Smooth muscle cell (in vitro differentiated cells): ENCODE measurements at regions not wholly inside any gene's neighbourhood (a gene's known extent, or its start where the extent isn't known, plus 50 kb on each side); places are given as distances from the start of the nearest gene placed in this dataset.

ENCODE experiments used
- DNase-seq: peaks from one replicate; lab custom pipeline; 2025; ENCODE audit not compliant: unreplicated experiment; lab: John Stamatoyannopoulos, UW
- H2AFZ ChIP-seq: fragments of 200-600 bp; sonication (generic); 2 replicates; pipeline ENCODE4 v1.6.0; 2016; ENCODE audit warnings: antibody characterized with exemption, low read depth, mild to moderate bottlenecking
- H3F3A ChIP-seq: fragments of 200-600 bp; sonication (generic); 2 replicates; pipeline ENCODE4 v1.6.0; 2017; ENCODE audit warnings: antibody characterized with exemption, low read depth
- H3K27ac ChIP-seq: fragments of 200-600 bp; sonication (generic); 2 replicates; pipeline ENCODE4 v1.5.1; 2016; ENCODE audit warnings: low read depth, mild to moderate bottlenecking
- H3K27me3 ChIP-seq: fragments of 200-600 bp; sonication (generic); 2 replicates; pipeline ENCODE4 v1.6.1; 2016; ENCODE audit warnings: low read depth, mild to moderate bottlenecking
- H3K36me3 ChIP-seq: fragments of 200-600 bp; sonication (generic); 2 replicates; pipeline ENCODE4 v1.5.1; 2016; ENCODE audit warnings: low read depth
- H3K4me1 ChIP-seq: fragments of 200-600 bp; sonication (generic); 2 replicates; pipeline ENCODE4 v1.5.1; 2016; ENCODE audit warnings: low read depth
- H3K4me2 ChIP-seq: fragments of 200-600 bp; sonication (generic); 2 replicates; pipeline ENCODE4 v1.6.0; 2016; ENCODE audit warnings: mild to moderate bottlenecking
- H3K4me3 ChIP-seq: fragments of 200-600 bp; sonication (generic); 2 replicates; pipeline ENCODE4 v1.5.1; 2016; ENCODE audit warnings: mild to moderate bottlenecking
- H3K79me2 ChIP-seq: fragments of 200-600 bp; sonication (generic); 2 replicates; pipeline ENCODE4 v1.6.0; 2016; ENCODE audit warnings: low read depth, mild to moderate bottlenecking
- H3K9ac ChIP-seq: fragments of 200-600 bp; sonication (generic); 2 replicates; pipeline ENCODE4 v1.6.0; 2016; ENCODE audit warnings: low read depth
- H3K9me3 ChIP-seq: fragments of 200-600 bp; sonication (generic); replicated peaks from 2 replicates; pipeline ENCODE4 v1.5.1; 2016; ENCODE audit warnings: low read depth
- H4K20me1 ChIP-seq: fragments of 200-600 bp; sonication (generic); 2 replicates; pipeline ENCODE4 v1.6.0; 2016; ENCODE audit warnings: low read depth
- WGBS: methylation state at CpG from one replicate; pipeline ENCODE4 v1.1.7; 2016; ENCODE audit warnings: low lambda C conversion rate; 5-methylcytosine and 5-hydroxymethylcytosine counted together
- TF ChIP-seq, protein P1 (sequence below): fragments of 200-600 bp; sonication (generic); IDR thresholded peaks from 2 replicates; pipeline ENCODE4 v1.5.1; 2017; ENCODE audit warnings: borderline replicate concordance, mild to moderate bottlenecking, antibody characterized with exemption; ENCODE audit not compliant: insufficient read depth, poor library complexity, severe bottlenecking

DNA sequence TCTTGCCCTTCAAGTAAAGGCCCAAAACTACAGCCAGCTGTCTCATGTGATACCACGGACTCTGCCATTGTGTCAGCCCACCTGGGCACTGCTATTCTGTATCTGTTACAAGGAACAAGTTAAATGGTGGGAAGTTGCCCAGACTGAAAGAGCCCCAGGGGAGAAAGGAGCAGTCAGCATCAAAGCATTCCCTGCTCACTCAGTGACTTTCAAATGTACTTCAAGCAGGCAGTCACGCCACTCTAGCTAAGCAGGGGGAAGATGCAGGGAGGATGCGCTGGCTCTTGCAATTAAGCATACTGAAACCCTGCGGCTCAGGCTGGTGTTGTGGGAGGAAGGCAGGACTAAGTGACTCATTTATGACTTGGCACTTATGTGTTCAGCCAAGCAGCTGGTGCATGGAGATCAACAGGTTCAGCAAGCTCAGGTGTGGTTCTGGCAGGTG lies 1249.6 kb downstream of the TYW1 start:
- Histone ChIP-seq H3K36me3 (no peaks in the 10 kb centered on the region), H3K4me3 (no peak overlapping the region), H3F3A (no peaks in the 10 kb centered on the region), H4K20me1 (no peaks in the 10 kb centered on the region), H3K9me3 (no peaks in the 10 kb centered on the region), H2AFZ (no peak overlapping the region), H3K27ac (peak overlapping the region; percentile 93), H3K9ac (peak overlapping the region; percentile 87), H3K27me3 (no peaks in the 10 kb centered on the region), H3K4me2 (peak overlapping the region; percentile 44), H3K79me2 (no peaks in the 10 kb centered on the region), H3K4me1 (no peaks in the 10 kb centered on the region)
- TF ChIP-seq, protein P1, sequence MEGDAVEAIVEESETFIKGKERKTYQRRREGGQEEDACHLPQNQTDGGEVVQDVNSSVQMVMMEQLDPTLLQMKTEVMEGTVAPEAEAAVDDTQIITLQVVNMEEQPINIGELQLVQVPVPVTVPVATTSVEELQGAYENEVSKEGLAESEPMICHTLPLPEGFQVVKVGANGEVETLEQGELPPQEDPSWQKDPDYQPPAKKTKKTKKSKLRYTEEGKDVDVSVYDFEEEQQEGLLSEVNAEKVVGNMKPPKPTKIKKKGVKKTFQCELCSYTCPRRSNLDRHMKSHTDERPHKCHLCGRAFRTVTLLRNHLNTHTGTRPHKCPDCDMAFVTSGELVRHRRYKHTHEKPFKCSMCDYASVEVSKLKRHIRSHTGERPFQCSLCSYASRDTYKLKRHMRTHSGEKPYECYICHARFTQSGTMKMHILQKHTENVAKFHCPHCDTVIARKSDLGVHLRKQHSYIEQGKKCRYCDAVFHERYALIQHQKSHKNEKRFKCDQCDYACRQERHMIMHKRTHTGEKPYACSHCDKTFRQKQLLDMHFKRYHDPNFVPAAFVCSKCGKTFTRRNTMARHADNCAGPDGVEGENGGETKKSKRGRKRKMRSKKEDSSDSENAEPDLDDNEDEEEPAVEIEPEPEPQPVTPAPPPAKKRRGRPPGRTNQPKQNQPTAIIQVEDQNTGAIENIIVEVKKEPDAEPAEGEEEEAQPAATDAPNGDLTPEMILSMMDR, result no peak
- DNase-seq, result no peak
- 2% methylated on average over 4 of the region's 4 CpGs for WGBS

- no peak overlapping the region for H3K4me3 ChIP-seq
- no peaks in the 10 kb centered on the region for H3K4me1 ChIP-seq
- no peaks in the 10 kb centered on the region for H3K79me2 ChIP-seq
- no peaks in the 10 kb centered on the region for H3K36me3 ChIP-seq
- TF ChIP-seq, protein P1, result no peak
- H3K9ac ChIP-seq, result peak overlapping the region; percentile 7
- H3K27ac ChIP-seq, result peak overlapping the region; percentile 93
- H3K9me3 ChIP-seq, result no peaks in the 10 kb centered on the region
- no peak for DNase-seq
- H3K27me3 ChIP-seq, result no peaks in the 10 kb centered on the region
- H3F3A ChIP-seq, result no peaks in the 10 kb centered on the region
- WGBS, result 84% methylated on average over 7 of the region's 7 CpGs
- no peak overlapping the region for H3K4me2 ChIP-seq
- H4K20me1 ChIP-seq, result no peaks in the 10 kb centered on the region
- H2AFZ ChIP-seq, result no peak overlapping the region
Measured at GRCh38 chr7:68247126-68247525, 1250.5 kb downstream of the TYW1 start.

DNA sequence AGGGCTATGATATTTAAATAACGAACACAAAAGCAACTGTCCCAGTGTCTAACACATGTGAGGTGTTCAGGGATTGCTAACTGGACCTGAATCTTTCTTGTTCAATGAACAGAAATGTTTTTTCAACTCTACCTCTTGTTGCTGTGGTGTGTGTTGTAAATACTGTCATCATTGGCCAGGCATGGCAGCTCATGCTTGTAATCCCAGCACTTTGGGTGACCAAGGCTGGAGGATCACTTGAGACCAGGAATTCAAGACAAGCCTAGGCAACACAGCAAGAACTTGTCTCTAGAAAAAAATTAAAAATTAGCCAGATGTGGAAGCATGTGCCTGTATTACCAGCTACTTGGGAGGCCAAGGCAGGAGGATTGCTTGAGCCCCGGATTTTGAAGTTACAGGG lies 1250.9 kb downstream of the TYW1 start:
- Histone ChIP-seq H2AFZ (no peak overlapping the region), H3K27me3 (no peaks in the 10 kb centered on the region), H3K36me3 (no peaks in the 10 kb centered on the region), H3K27ac (peak overlapping the region; percentile 93), H3K4me3 (no peak overlapping the region), H3K9ac (peak overlapping the region; percentile 7), H3K4me2 (no peak overlapping the region), H3F3A (no peaks in the 10 kb centered on the region), H3K4me1 (no peaks in the 10 kb centered on the region), H3K9me3 (no peaks in the 10 kb centered on the region), H4K20me1 (no peaks in the 10 kb centered on the region), H3K79me2 (no peaks in the 10 kb centered on the region)
- 85% methylated on average over 2 of the region's 2 CpGs for WGBS
- DNase-seq, result no peak
- TF ChIP-seq, protein P1, result no peak

DNA sequence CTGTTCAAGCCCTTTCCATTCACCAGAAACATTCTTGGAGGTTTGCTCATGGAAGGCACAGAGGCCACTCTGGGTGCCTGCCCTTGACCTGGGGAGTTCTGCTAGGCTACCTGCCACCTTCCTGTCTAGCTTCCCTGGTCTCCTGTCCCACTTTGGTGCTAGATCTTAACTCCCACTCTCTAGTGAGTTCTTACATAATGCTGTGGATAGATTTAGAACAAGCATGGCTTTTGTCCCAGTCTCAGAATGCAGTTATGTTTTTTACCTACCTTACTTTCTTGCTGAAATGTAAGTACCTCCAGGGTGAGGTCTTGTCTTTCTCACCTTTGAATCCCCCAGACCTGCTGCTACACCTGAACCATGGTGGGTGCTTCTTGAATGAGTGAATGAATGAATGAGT lies 1252.3 kb downstream of the TYW1 start:
- no peak overlapping the region for H3K27ac ChIP-seq
- no peaks in the 10 kb centered on the region for H3K4me1 ChIP-seq
- TF ChIP-seq, protein P1, result no peak
- DNase-seq, result no peak
- H3K4me2 ChIP-seq, result no peak overlapping the region
- H4K20me1 ChIP-seq, result no peaks in the 10 kb centered on the region
- no peaks in the 10 kb centered on the region for H3K79me2 ChIP-seq
- no peak overlapping the region for H3K9ac ChIP-seq
- H3K27me3 ChIP-seq, result peaks cover 2% of the 10 kb centered on the region
- no peaks in the 10 kb centered on the region for H3K36me3 ChIP-seq
- no peaks in the 10 kb centered on the region for H3F3A ChIP-seq
- H2AFZ ChIP-seq, result no peak overlapping the region
- no peak overlapping the region for H3K4me3 ChIP-seq
- no peaks in the 10 kb centered on the region for H3K9me3 ChIP-seq
